ENCODE measurements at regions not wholly inside any gene's neighbourhood (a gene's known extent, or its start where the extent isn't known, plus 50 kb on each side); places are given as distances from the start of the nearest gene placed in this dataset.

GRCh38 chr3:193008654-193009053, 91.0 kb upstream of the MB21D2 start:
- Histone ChIP-seq H3K9ac (replicated peaks in 1 of 4; ENCODE audit: extremely low read depth in 1 of 4, low read depth in 3 of 4, low read length in 3 of 4) (no peak overlapping the region), H2BK120ac (replicated peaks; ENCODE audit: low read depth, low read length) (no peak overlapping the region), H3K27ac (ENCODE audit: low read depth, low read length) (no peak overlapping the region), H3K56ac (replicated peaks; ENCODE audit: insufficient read length, low read depth, low read length) (no peak overlapping the region), H2BK12ac (ENCODE audit: low read depth, low read length) (no peak overlapping the region), H3K23me2 (ENCODE audit: low read depth, low read length) (no peaks in the 10 kb centered on the region), H4K5ac (ENCODE audit: insufficient read length, low read depth, low read length) (no peak overlapping the region), H4K8ac (ENCODE audit: extremely low read depth, insufficient read depth, low read length) (no peak overlapping the region), H2AFZ (ENCODE audit: low read length) (no peak overlapping the region), H3K4me3 (ENCODE audit: extremely low read depth in 1 of 4, insufficient read depth in 2 of 4, low read depth in 3 of 4, low read length in 4 of 4) (no peak overlapping the region), H2BK5ac (ENCODE audit: low read depth, low read length) (no peak overlapping the region), H2BK15ac (ENCODE audit: low read length) (no peak overlapping the region), H3K4me1 (replicated peaks in 1 of 4; ENCODE audit: control insufficient read depth in 3 of 4, insufficient read depth in 4 of 4, low read length in 3 of 4) (no peaks in the 10 kb centered on the region), H3K79me1 (ENCODE audit: low read depth, low read length) (no peaks in the 10 kb centered on the region), H3K9me3 (ENCODE audit: insufficient read depth in 2 of 2, low read depth in 1 of 2, low read length in 1 of 2) (peaks cover 3% of the 10 kb centered on the region in 2 experiments; a peak in 2 of 4 replicates), H2AK5ac (ENCODE audit: low read depth, low read length) (no peak overlapping the region), H3K18ac (ENCODE audit: extremely low read depth, low read length) (no peak overlapping the region), H3K4ac (replicated peaks; ENCODE audit: insufficient read length, low read depth, low read length) (no peak overlapping the region), H3K23ac (ENCODE audit: insufficient read length) (no peak overlapping the region), H3K4me2 (ENCODE audit: insufficient read depth in 1 of 2, low read depth in 2 of 2, low read length in 2 of 2) (no peak overlapping the region), H3K79me2 (ENCODE audit: control insufficient read depth in 1 of 2, insufficient read depth in 2 of 2, low read length in 2 of 2) (no peaks in the 10 kb centered on the region), H4K20me1 (replicated peaks in 1 of 2; ENCODE audit: control insufficient read depth in 1 of 2, insufficient read depth in 2 of 2, low read length in 2 of 2) (no peaks in the 10 kb centered on the region), H3K14ac (ENCODE audit: insufficient read length) (no peak overlapping the region), H4K91ac (replicated peaks; ENCODE audit: insufficient read length, low read length) (no peak overlapping the region), H3K27me3 (replicated peaks in 1 of 4; ENCODE audit: control insufficient read depth in 3 of 4, extremely low read depth in 1 of 4, insufficient read depth in 3 of 4, low read length in 3 of 4) (no peaks in the 10 kb centered on the region), H3K36me3 (ENCODE audit: control insufficient read depth in 2 of 4, insufficient read depth in 4 of 4, low read length in 3 of 4) (0 out of 8 replicates have a peak, but pooled peaks cover 0 to 2% (median 0%) of the 10 kb centered on the region in 4 experiments), H2BK20ac (ENCODE audit: low read length) (no peak overlapping the region)
- no peak for FAIRE-seq
- POLR2A ChIA-PET (ENCODE audit: partially characterized antibody), result no interaction called here
- CTCF ChIA-PET (ENCODE audit: partially characterized antibody), result no interaction called here
- WGBS, 2 experiments (ENCODE audit: extremely low coverage in 1 of 2, insufficient coverage in 1 of 2, insufficient read length in 1 of 2, insufficient replicate concordance in 2 of 2, low coverage in 1 of 2, low lambda C conversion rate in 2 of 2, missing lambda C conversion rate in 1 of 2), result 79% methylated on average over 1 of the region's 1 CpG; no CpG with 5 or more reads in 1 of the 2 experiments
- no peak for DNase-seq (ENCODE audit: low read depth in 1 of 2, low spot score in 2 of 2)
- TF ChIP-seq SP1 (IDR thresholded peaks at IDR 0.05; ENCODE audit: low read depth, low read length), result no peak
- no peak for TF ChIP-seq RXRA (IDR thresholded peaks at IDR 0.05; ENCODE audit: insufficient read depth, low read depth, low read length)
- no peak for TF ChIP-seq ATF2 (IDR thresholded peaks at IDR 0.05; ENCODE audit: low read length)
- TF ChIP-seq SIN3A (conservative IDR thresholded peaks at IDR 0.05 in 1 of 2, IDR thresholded peaks at IDR 0.05 in 1 of 2; ENCODE audit: low read depth in 1 of 2, low read length in 2 of 2), result no peak
- TF ChIP-seq RAD21 (IDR thresholded peaks at IDR 0.05 in 1 of 2, conservative IDR thresholded peaks at IDR 0.05 in 1 of 2; ENCODE audit: low read depth in 2 of 2, low read length in 2 of 2), result no peak
- TF ChIP-seq E2F6 (IDR thresholded peaks at IDR 0.05), result no peak
- TF ChIP-seq RBBP5 (IDR thresholded peaks at IDR 0.05; ENCODE audit: borderline replicate concordance, low read depth, low read length), result no peak
- TF ChIP-seq CTBP2 (IDR thresholded peaks at IDR 0.05; ENCODE audit: borderline replicate concordance, insufficient read depth, insufficient read length, low read length), result no peak
- TF ChIP-seq BCL11A (IDR thresholded peaks at IDR 0.05; ENCODE audit: low read depth in 2 of 2, low read length in 2 of 2), result no peak
- no peak for TF ChIP-seq POLR2AphosphoS5 (IDR thresholded peaks at IDR 0.05; ENCODE audit: low read depth, low read length)
- TF ChIP-seq BACH1 (IDR thresholded peaks at IDR 0.05; ENCODE audit: low read length), result no peak
- TF ChIP-seq CHD1 (IDR thresholded peaks at IDR 0.05; ENCODE audit: low read depth, low read length), result no peak
